ENCODE measurements at regions not wholly inside any gene's neighbourhood (a gene's known extent, or its start where the extent isn't known, plus 50 kb on each side); places are given as distances from the start of the nearest gene placed in this dataset.

DNA sequence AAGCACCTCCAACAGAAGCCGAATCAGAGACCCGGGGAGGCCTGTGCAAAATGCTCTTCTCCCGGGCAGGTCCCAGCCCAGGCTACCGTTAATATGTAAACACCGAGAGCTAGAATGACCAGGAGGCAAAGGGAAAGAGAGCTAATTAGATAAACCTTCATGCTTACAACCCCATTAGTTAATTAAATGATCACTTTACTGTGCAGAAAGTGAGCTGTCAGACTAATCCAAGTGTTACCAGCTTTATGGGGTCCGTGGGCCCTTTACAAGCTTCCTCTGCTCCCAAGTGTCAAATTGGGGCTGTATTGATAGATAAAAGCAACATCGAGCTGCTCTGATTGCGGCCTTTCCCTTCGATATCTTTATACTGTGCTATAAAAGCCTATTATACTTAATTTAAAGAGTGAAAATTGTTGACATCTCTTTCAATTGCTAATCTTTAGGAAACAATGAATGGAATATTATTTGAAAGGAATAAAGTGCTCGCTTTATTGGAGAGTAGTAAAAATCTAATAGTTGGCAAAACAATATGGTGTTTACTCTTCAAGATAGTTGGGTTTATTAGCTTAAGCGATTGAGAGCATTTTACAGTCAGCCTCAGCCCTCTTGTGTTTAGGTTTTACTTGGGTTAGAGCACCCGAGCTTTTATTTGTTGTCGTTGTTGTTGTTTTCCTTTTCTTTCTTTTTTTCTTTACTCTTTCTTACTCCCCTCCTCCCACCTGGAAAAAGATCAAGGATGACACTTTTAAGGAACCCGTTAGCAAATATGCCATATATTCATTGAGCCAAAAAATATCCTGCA lies 189.3 kb upstream of the GPR12 start:
- H3K9me3 Mint-ChIP-seq = no peaks in the 10 kb centered on the region

DNA sequence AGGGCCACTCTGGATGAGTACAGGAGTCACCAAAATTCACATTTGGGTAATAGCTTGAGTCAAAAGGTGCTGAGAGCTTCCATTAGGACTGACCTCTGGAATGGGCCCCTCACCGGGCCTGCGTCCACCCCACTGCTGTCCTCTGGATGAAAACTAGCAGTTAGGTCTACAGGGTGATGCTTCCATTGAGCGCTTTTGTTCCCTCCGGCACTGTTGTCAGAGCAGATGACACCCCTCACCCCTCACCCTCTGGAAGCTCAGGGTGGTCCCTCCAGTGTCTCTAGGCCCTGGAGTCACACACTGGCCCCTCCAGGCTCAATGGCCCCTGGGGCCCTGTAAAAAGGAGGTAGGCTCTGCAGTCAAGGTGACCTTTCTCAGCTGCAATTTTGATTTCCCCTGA lies 187.8 kb upstream of the GPR12 start:
- Mint-ChIP-seq H3K9me3 (no peaks in the 10 kb centered on the region), H3K27ac (no peak overlapping the region), H3K27me3 (ENCODE audit: low read depth in 3 of 3) (peaks cover 0 to 2% (median 0%) of the 10 kb centered on the region in 3 donors), H3K4me3 (no peak overlapping the region), H3K4me1 (no peaks in the 10 kb centered on the region), H3K36me3 (no peaks in the 10 kb centered on the region)
- no peak for DNase-seq

More for the DNA sequence above, 189.3 kb upstream of the GPR12 start:
- H3K27me3 Mint-ChIP-seq (ENCODE audit: low read depth in 3 of 3) = peaks cover 0 to 2% (median 0%) of the 10 kb centered on the region in 3 donors
- no peak overlapping the region for H3K4me3 Mint-ChIP-seq
- H3K4me1 Mint-ChIP-seq = no peaks in the 10 kb centered on the region
- no peak for DNase-seq
- no peak overlapping the region for H3K27ac Mint-ChIP-seq
- no peaks in the 10 kb centered on the region for H3K36me3 Mint-ChIP-seq

DNA sequence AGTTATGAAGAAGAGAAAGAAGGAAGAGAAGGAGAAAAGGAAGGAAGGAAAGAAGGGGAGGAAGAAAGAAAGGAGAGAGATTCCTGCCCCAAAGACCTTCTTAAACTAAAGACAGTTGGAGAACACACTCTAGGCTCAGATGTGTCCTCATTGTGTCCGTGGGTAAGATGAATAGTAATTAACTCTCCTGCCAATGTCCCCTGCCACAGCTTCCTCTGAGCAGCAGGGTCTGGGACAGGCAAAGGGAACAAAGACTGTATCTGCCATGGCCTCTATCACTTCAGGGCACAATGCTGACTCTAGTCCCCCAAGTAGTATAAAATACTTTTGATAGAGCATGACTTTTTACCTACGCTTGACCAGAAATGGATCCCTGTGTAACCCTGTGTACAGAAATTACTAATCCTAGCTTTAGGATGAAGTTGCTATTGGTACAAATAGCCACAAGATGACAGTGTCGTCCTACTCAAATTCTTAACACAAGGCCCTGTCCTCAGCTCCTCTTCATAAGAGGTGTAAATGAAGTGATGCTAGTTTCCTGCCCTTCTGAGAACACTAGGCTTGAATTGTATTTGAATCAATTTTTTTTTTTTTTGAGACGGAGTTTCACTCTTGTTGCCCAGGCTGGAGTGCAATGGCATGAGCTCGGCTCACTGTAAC lies 186.2 kb upstream of the GPR12 start:
- Mint-ChIP-seq H3K27ac (no peak overlapping the region), H3K4me3 (no peak overlapping the region), H3K4me1 (peaks cover 0 to 6% of the 10 kb centered on the region in 2 donors), H3K36me3 (no peaks in the 10 kb centered on the region), H3K27me3 (ENCODE audit: low read depth in 3 of 3) (peaks cover 0 to 2% (median 0%) of the 10 kb centered on the region in 3 donors), H3K9me3 (peaks cover 0 to 2% (median 0%) of the 10 kb centered on the region in 6 donors)
- DNase-seq = peak; percentile 12 to 40 (median 18)

DNA sequence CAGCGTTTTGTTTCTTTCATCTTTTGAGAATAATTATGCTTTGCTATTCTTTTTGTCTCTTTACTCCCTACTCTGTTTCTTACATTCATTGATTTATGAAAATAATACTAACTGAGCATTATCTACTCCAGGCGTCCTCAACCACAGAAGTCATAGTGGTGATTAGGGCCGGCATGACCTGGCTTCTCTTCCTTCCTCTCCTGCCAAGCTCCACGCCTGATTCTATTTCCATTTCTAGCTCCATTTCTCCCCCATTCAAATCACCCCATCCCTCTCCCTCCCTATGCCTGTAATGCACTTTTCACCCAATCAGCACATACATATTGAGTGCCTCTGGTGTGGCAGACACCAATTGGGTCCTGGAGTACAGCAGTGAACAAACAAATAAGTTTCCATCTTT lies 183.2 kb upstream of the GPR12 start:
- peaks cover 0 to 2% (median 0%) of the 10 kb centered on the region in 3 donors for H3K27me3 Mint-ChIP-seq (ENCODE audit: low read depth in 3 of 3)
- DNase-seq = no peak
- no peak overlapping the region for H3K27ac Mint-ChIP-seq
- no peaks in the 10 kb centered on the region for H3K36me3 Mint-ChIP-seq
- peaks cover 0 to 2% (median 0%) of the 10 kb centered on the region in 6 donors for H3K9me3 Mint-ChIP-seq
- peaks cover 0 to 13% of the 10 kb centered on the region in 2 donors for H3K4me1 Mint-ChIP-seq
- H3K4me3 Mint-ChIP-seq = no peak overlapping the region

DNA sequence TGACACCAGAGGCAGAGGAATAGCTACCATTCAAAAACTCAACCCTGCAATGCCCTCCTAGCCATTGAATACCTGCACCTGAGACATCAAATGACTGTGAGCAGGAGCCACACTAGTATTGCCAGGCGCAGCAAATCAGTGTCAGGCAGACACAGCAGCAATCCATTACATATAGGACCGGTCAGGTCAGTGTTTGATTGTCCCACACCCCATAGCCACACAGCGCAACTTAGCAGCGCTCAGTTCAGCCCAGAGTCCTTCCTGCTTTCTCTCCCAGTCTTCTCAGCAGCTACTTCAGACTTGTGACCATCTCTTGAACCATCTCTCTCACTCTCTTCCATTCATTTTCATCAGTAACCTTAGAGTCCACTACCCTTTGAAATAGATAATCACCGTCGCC lies 181.6 kb upstream of the GPR12 start:
- no peak for DNase-seq
- peaks cover 0 to 13% of the 10 kb centered on the region in 2 donors for H3K4me1 Mint-ChIP-seq
- no peak overlapping the region for H3K4me3 Mint-ChIP-seq
- H3K27ac Mint-ChIP-seq = peak overlapping the region in 2 of 6 donors; percentile 79 to 85
- H3K27me3 Mint-ChIP-seq (ENCODE audit: low read depth in 3 of 3) = peaks cover 0 to 1% (median 0%) of the 10 kb centered on the region in 3 donors
- H3K36me3 Mint-ChIP-seq = no peaks in the 10 kb centered on the region
- H3K9me3 Mint-ChIP-seq = peaks cover 0 to 2% (median 0%) of the 10 kb centered on the region in 6 donors

DNA sequence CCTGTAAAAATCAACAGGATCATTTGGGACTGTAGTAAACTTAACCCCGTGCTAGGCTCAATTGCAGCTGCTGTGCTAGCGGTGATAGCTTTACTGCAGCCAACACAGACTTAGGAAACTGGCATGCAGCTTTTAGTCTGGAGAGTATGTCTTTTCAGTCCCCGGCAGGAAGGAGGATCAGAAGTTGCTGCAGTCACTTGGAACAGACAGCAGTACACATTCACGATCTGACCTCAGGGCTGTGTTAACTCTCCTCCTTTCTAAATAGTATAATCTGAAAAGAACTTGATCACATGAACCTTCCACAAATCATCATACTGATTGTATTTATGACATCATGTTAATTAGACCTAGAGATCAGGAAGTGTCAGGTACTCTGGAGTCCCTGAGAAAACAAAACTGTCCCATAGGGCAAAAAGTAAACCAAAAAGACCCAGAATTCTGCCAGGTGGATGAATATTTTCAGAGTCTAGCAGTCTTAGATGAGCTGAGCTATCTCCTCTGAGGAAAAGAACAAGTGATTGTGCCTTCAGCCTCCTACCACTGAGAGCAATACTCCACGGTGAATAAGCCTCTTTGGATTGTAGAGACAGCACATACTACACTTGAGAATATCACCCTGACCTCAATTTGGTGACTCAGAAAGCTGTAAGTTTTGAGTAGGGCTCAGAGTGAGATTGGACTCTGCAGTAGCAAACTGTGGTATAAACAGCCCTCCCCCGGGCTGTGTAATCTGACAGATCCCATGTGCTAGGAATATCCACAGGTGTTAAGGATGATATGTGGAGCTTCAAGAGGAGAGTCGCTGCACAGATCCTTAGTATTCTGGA lies 181.0 kb upstream of the GPR12 start:
- peak in 1 of 3 donors; percentile 36 for DNase-seq
- Mint-ChIP-seq H3K4me1 (peaks cover 0 to 13% of the 10 kb centered on the region in 2 donors), H3K36me3 (no peaks in the 10 kb centered on the region), H3K27me3 (ENCODE audit: low read depth in 3 of 3) (peaks cover 0 to 1% (median 0%) of the 10 kb centered on the region in 3 donors), H3K27ac (peak overlapping the region in 4 of 6 donors; percentile 14 to 85 (median 69)), H3K9me3 (peaks cover 0 to 2% (median 0%) of the 10 kb centered on the region in 6 donors), H3K4me3 (peak overlapping the region in 2 of 5 donors; percentile 15 to 39)

DNA sequence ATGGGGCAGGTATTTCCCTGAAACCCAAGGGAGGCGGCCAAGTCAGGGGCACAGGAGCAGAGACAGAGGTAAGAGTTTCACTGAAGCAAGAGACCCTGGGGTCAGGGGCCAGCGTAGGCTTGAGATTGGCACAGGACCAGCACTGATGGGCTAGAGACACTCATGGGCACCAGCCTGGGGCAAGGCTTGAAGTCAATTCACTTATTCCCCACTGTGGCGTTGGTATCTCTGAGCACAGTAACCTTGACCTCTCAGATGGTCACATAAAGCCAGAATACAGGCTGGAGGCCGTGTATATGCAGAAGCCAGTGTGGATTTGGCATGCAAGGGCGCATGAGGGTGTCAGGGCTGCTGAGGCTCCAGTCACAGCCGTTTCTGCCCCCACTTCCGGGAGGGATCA lies 173.5 kb upstream of the GPR12 start:
- H3K36me3 Mint-ChIP-seq = no peaks in the 10 kb centered on the region
- H3K9me3 Mint-ChIP-seq = no peaks in the 10 kb centered on the region
- no peak for DNase-seq
- H3K4me1 Mint-ChIP-seq = no peaks in the 10 kb centered on the region
- H3K27ac Mint-ChIP-seq = no peak overlapping the region
- peaks cover 0 to 5% (median 1%) of the 10 kb centered on the region in 3 donors for H3K27me3 Mint-ChIP-seq (ENCODE audit: low read depth in 3 of 3)
- no peak overlapping the region for H3K4me3 Mint-ChIP-seq

DNA sequence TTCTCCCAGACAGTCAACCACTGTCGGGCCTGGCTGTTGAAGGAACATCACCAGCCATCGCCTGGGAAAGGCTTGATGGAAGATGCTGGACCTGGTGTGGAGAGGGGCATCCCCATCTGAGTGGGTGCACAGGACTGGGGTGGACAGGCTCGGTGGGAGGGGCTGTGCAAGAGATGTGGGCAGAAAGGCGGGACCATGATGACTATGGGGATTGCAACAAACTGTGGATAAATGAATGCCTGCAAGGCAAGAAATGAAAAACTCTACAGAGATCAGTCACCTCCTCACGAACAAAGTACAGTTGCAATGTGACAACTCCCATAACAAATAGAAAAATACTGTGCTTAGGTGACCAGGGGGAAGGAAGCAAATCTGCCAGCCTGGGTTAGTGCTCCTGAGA lies 171.9 kb upstream of the GPR12 start:
- H3K9me3 Mint-ChIP-seq = no peaks in the 10 kb centered on the region
- no peak for DNase-seq
- H3K36me3 Mint-ChIP-seq = no peaks in the 10 kb centered on the region
- H3K4me3 Mint-ChIP-seq = no peak overlapping the region
- H3K27ac Mint-ChIP-seq = no peak overlapping the region
- peaks cover 0 to 5% (median under 1%) of the 10 kb centered on the region in 3 donors for H3K27me3 Mint-ChIP-seq (ENCODE audit: low read depth in 3 of 3)
- H3K4me1 Mint-ChIP-seq = no peaks in the 10 kb centered on the region

DNA sequence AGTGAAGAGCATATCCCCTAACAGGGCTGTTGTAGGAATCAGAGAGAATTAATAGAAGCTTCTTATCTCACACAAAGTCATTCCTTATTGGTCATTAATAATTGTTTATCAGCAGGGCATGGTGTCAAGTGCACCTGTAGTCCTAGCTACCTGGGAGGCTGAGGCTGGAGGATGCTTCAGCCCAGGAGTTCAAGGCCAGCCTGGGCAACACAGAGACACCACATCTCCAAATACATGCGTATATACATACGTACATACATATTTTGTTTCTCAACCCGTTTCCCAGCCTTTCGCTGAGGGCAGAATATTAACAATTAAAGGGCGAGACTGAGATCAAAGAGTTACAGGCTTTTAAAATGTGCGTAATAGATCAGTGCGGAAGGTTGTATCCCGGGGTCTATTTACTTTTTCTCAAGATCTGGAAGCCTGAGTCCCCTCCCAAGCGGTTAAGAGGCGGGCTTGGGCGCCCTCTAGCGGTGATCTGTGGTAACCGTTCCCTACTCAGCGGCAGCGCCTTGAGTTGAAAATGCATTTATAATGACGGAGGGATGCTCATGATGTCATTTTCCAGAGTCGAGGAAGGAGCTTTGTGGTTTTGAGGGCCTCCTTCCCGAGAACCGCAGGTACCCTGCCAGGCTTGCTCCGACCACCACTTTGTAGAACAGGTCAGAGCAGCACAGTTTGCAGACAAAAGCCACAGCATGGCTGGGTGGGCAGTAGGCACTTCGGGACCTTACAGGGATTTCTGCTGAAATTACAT lies 169.6 kb upstream of the GPR12 start:
- no peaks in the 10 kb centered on the region for H3K36me3 Mint-ChIP-seq
- H3K27me3 Mint-ChIP-seq (ENCODE audit: low read depth in 3 of 3) = peaks cover 0 to 9% (median 2%) of the 10 kb centered on the region in 3 donors
- H3K9me3 Mint-ChIP-seq = no peaks in the 10 kb centered on the region
- H3K27ac Mint-ChIP-seq = no peak overlapping the region
- peak; percentile 48 to 65 (median 49) for DNase-seq
- H3K4me3 Mint-ChIP-seq = no peak overlapping the region
- no peaks in the 10 kb centered on the region for H3K4me1 Mint-ChIP-seq

DNA sequence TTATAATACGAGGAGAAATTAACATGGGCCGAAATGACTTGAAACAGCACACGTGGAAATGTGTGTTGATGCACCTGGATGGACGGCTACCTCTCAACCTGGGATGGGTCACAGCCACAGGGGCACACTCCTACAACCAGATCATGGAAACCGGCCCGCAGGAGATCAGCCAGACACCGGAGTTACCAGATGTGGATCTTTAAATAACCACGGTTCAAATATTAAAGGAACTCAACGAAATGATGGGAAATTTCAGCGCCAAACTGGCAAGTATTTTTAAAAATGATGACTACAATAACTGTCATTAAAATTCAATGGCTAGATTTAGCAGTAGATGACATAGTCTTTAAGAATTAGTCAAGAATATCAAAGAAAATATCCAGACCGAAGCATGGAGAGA lies 166.9 kb upstream of the GPR12 start:
- H3K27ac Mint-ChIP-seq = no peak overlapping the region
- H3K4me1 Mint-ChIP-seq = no peaks in the 10 kb centered on the region
- no peak overlapping the region for H3K4me3 Mint-ChIP-seq
- no peak for DNase-seq
- H3K36me3 Mint-ChIP-seq = no peaks in the 10 kb centered on the region
- H3K27me3 Mint-ChIP-seq (ENCODE audit: low read depth in 3 of 3) = peaks cover 0 to 9% (median 2%) of the 10 kb centered on the region in 3 donors
- no peaks in the 10 kb centered on the region for H3K9me3 Mint-ChIP-seq

DNA sequence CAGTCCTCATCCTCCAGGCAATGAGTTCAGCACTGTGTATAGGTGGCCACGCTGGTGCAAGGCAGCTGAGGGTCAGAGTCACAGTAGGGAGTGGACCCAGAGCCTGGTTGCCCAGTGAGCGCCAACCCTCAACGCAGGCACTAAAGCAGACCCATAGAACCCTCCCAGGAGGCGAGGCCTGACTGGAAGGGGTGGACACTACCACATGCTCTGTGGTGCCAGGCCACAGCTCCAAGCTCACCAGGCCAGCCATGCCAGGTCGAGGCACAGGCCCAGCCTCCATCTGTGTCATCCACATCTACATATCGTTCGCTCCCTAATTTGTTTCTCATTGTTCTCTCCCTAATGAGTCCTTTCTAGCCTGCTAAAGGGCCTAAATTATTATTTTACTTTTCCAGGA lies 165.8 kb upstream of the GPR12 start:
- peaks cover 0 to 12% (median 2%) of the 10 kb centered on the region in 3 donors for H3K27me3 Mint-ChIP-seq (ENCODE audit: low read depth in 3 of 3)

DNA sequence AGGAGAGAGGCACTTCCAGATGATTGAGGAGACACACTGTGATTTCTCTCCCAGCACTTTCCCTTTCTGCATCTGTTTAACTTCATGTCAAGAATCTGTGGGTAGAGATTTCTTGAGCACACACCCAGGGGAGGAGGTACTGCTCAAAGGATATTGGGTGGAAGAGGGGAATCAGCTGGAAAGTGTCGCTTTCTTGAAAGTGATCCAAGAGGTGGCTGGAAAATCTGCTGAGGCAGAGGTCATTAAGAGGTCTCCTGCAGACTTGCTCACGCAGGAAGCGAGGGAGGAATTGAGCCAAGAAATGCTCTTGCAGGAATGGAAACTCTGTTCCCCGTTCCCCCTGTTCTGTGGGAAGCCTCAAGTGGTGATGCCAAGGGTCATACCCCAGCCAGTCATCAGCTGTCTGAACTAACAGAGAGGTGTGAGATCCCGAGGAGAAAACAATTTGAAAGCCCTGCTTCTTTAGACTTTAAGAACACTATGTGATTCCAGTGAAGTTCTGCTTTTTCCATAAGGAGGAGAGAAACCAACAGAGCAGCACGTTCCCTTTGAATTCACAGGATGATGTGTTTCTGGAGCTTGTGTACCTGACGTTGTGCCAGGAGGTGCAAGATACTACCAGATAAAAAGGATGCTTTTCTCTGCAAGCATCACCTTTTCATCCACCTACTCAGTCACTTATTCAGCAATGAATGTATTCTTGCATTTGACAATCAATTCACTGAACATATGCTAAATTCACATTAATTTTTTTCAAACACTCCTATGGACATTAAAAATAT lies 163.4 kb upstream of the GPR12 start:
- Mint-ChIP-seq H3K4me1 (no peaks in the 10 kb centered on the region), H3K9me3 (no peaks in the 10 kb centered on the region), H3K36me3 (no peaks in the 10 kb centered on the region), H3K27ac (no peak overlapping the region), H3K4me3 (no peak overlapping the region), H3K27me3 (ENCODE audit: low read depth in 3 of 3) (peaks cover 0 to 8% (median 2%) of the 10 kb centered on the region in 3 donors)
- DNase-seq = no peak

More for the DNA sequence above, 165.8 kb upstream of the GPR12 start:
- DNase-seq = no peak
- Mint-ChIP-seq H3K27ac (no peak overlapping the region), H3K4me1 (no peaks in the 10 kb centered on the region), H3K4me3 (no peak overlapping the region), H3K9me3 (no peaks in the 10 kb centered on the region), H3K36me3 (no peaks in the 10 kb centered on the region)

All from immature natural killer cell (primary cell).